WTC11 (cell line): ENCODE measurements at regions not wholly inside any gene's neighbourhood (a gene's known extent, or its start where the extent isn't known, plus 50 kb on each side); places are given as distances from the start of the nearest gene placed in this dataset.

Experiments
- ATAC-seq: fragments of 200-7000 bp; cut with Tn5 transposase; 2 replicates; pipeline ENCODE4 v1.10.0; 2021; ENCODE audit warnings: mild to moderate bottlenecking, moderate library complexity
- CTCF ChIA-PET: fragments of 300-600 bp; sonication (Branson Sonifier 250); formaldehyde crosslinking; loops from one replicate; lab custom pipeline; 2021; ENCODE audit warnings: antibody characterized with exemption; lab: Charles Lee
- POLR2A ChIA-PET: fragments of 350-600 bp; sonication (Branson Sonifier 250); formaldehyde crosslinking; loops from one replicate; lab custom pipeline; 2021; ENCODE audit warnings: antibody characterized with exemption; lab: Charles Lee
- DNase-seq: peaks from one replicate; pipeline ENCODE4 v3.0.0; 2021; ENCODE audit warnings: low spot score
- H3K27ac Mint-ChIP-seq: 2 replicates; pipeline ENCODE4 v1.8.0; 2021; ENCODE audit warnings: mixed read lengths
- H3K27me3 Mint-ChIP-seq: 2 replicates; pipeline ENCODE4 v1.8.0; 2021; ENCODE audit warnings: low read depth, mild to moderate bottlenecking, moderate library complexity, mixed read lengths
- H3K36me3 Mint-ChIP-seq: 2 replicates; pipeline ENCODE4 v1.8.0; 2021; ENCODE audit warnings: mixed read lengths
- H3K4me1 Mint-ChIP-seq: 2 replicates; pipeline ENCODE4 v1.8.0; 2022; ENCODE audit warnings: mixed read lengths
- H3K4me3 Mint-ChIP-seq: 2 replicates; pipeline ENCODE4 v1.8.0; 2021; ENCODE audit warnings: mild to moderate bottlenecking, moderate library complexity, mixed read lengths
- H3K9me3 Mint-ChIP-seq: 2 replicates; pipeline ENCODE4 v1.8.0; 2021; ENCODE audit warnings: mixed read lengths
- ARID4B ChIP-seq: sonication (generic); formaldehyde crosslinking; IDR thresholded peaks from 2 replicates; pipeline ENCODE4 v1.8.0; 2023; ENCODE audit warnings: missing genetic modification reagents, mild to moderate bottlenecking, borderline replicate concordance
- ATF2 ChIP-seq: sonication (generic); formaldehyde crosslinking; IDR thresholded peaks from 2 replicates; pipeline ENCODE4 v1.8.1; 2022; ENCODE audit warnings: low read depth, missing genetic modification reagents, borderline replicate concordance
- CBFB ChIP-seq: sonication (generic); formaldehyde crosslinking; IDR thresholded peaks from 2 replicates; pipeline ENCODE4 v1.8.1; 2022; ENCODE audit warnings: mild to moderate bottlenecking, low read depth, missing genetic modification reagents
- ELF4 ChIP-seq: sonication (generic); formaldehyde crosslinking; IDR thresholded peaks from 2 replicates; pipeline ENCODE4 v1.8.1; 2022; ENCODE audit warnings: low read depth, mild to moderate bottlenecking, moderate library complexity, missing genetic modification reagents
- FOXK1 ChIP-seq: sonication (generic); formaldehyde crosslinking; IDR thresholded peaks from 2 replicates; pipeline ENCODE4 v1.8.0; 2022; ENCODE audit warnings: mild to moderate bottlenecking, moderate library complexity, missing genetic modification reagents
- MYBL2 ChIP-seq: sonication (generic); formaldehyde crosslinking; IDR thresholded peaks from 2 replicates; pipeline ENCODE4 v1.8.1; 2023; ENCODE audit warnings: mild to moderate bottlenecking, moderate library complexity, missing genetic modification reagents
- NFATC4 ChIP-seq: fragments of 250-450 bp; sonication (Bioruptor Pico); IDR thresholded peaks from 2 replicates; pipeline ENCODE4 v1.9.0; 2021; ENCODE audit warnings: mild to moderate bottlenecking
- NR1H2 ChIP-seq: sonication (generic); formaldehyde crosslinking; IDR thresholded peaks from 2 replicates; pipeline ENCODE4 v1.9.0; 2021; ENCODE audit warnings: mild to moderate bottlenecking, moderate library complexity, missing genetic modification reagents
- RORB ChIP-seq: fragments of 250-450 bp; sonication (Bioruptor Pico); IDR thresholded peaks from 2 replicates; pipeline ENCODE4 v1.9.0; 2021; ENCODE audit warnings: mild to moderate bottlenecking
- STAT6 ChIP-seq: sonication (generic); formaldehyde crosslinking; conservative IDR thresholded peaks from 2 replicates; pipeline ENCODE4 v1.8.1; 2023; ENCODE audit warnings: mild to moderate bottlenecking, low read depth, missing genetic modification reagents, moderate library complexity
- TEAD4 ChIP-seq: sonication (generic); formaldehyde crosslinking; IDR thresholded peaks from 2 replicates; pipeline ENCODE4 v1.8.0; 2022; ENCODE audit warnings: mild to moderate bottlenecking, missing genetic modification reagents
- ZNF138 ChIP-seq: sonication (generic); formaldehyde crosslinking; conservative IDR thresholded peaks from 2 replicates; pipeline ENCODE4 v1.8.1; 2022; ENCODE audit warnings: mild to moderate bottlenecking, moderate library complexity, missing genetic modification reagents
- ZNF232 ChIP-seq: sonication (generic); formaldehyde crosslinking; IDR thresholded peaks from 2 replicates; pipeline ENCODE4 v1.8.0; 2022; ENCODE audit warnings: mild to moderate bottlenecking, missing genetic modification reagents
- ZNF281 ChIP-seq: sonication (generic); formaldehyde crosslinking; IDR thresholded peaks from 2 replicates; pipeline ENCODE4 v1.8.0; 2023; ENCODE audit warnings: mild to moderate bottlenecking, missing genetic modification reagents
- ZNF416 ChIP-seq: fragments of 250-450 bp; sonication (Bioruptor Pico); IDR thresholded peaks from 2 replicates; pipeline ENCODE4 v1.9.0; 2021; ENCODE audit warnings: mild to moderate bottlenecking, inconsistent platforms
- ZNF425 ChIP-seq: fragments of 250-450 bp; sonication (Bioruptor Pico); conservative IDR thresholded peaks from 2 replicates; pipeline ENCODE4 v1.9.0; 2021; ENCODE audit warnings: mild to moderate bottlenecking

- ATAC-seq (no peak), DNase-seq (no peak)
- no peaks in the 10 kb centered on the region for H3K27me3 Mint-ChIP-seq
- no peaks in the 10 kb centered on the region for H3K36me3 Mint-ChIP-seq
- POLR2A ChIA-PET = no interaction called here
- H3K9me3 Mint-ChIP-seq = peaks cover 4% of the 10 kb centered on the region; the same call in 1 of the 2 replicates
- no peak overlapping the region for H3K4me3 Mint-ChIP-seq
- no peaks in the 10 kb centered on the region for H3K4me1 Mint-ChIP-seq
- no peak overlapping the region for H3K27ac Mint-ChIP-seq
- CTCF ChIA-PET = no interaction called here
- TF ChIP-seq TEAD4 (CRISPR knock-in tag) = no peak
- TF ChIP-seq MYBL2 (CRISPR knock-in tag) = no peak
- no peak for TF ChIP-seq FOXK1 (CRISPR knock-in tag)
- no peak for TF ChIP-seq NFATC4 (CRISPR knock-in tag)
- no peak for TF ChIP-seq ZNF138 (CRISPR knock-in tag)
- no peak for TF ChIP-seq ZNF232 (CRISPR knock-in tag)
- no peak for TF ChIP-seq STAT6 (CRISPR knock-in tag)
- no peak for TF ChIP-seq ZNF425 (CRISPR knock-in tag)
- TF ChIP-seq ATF2 (CRISPR knock-in tag) = no peak
- TF ChIP-seq ARID4B (CRISPR knock-in tag) = no peak
- no peak for TF ChIP-seq CBFB (CRISPR knock-in tag)
- TF ChIP-seq ZNF281 = no peak
- TF ChIP-seq ELF4 (CRISPR knock-in tag) = no peak
- no peak for TF ChIP-seq ZNF416 (CRISPR knock-in tag)
- no peak for TF ChIP-seq RORB (CRISPR knock-in tag)
- TF ChIP-seq NR1H2 (CRISPR knock-in tag) = no peak
Measured at GRCh38 chrX:117094149-117094548, 631.4 kb upstream of the CT83 start.
